ENCODE measurements at regions not wholly inside any gene's neighbourhood (a gene's known extent, or its start where the extent isn't known, plus 50 kb on each side); places are given as distances from the start of the nearest gene placed in this dataset.
"Not testable (repeated sequence)": the region's sequence is repeated elsewhere in the genome, so short reads cannot be mapped to it uniquely, and the experiment has no call there.

DNA sequence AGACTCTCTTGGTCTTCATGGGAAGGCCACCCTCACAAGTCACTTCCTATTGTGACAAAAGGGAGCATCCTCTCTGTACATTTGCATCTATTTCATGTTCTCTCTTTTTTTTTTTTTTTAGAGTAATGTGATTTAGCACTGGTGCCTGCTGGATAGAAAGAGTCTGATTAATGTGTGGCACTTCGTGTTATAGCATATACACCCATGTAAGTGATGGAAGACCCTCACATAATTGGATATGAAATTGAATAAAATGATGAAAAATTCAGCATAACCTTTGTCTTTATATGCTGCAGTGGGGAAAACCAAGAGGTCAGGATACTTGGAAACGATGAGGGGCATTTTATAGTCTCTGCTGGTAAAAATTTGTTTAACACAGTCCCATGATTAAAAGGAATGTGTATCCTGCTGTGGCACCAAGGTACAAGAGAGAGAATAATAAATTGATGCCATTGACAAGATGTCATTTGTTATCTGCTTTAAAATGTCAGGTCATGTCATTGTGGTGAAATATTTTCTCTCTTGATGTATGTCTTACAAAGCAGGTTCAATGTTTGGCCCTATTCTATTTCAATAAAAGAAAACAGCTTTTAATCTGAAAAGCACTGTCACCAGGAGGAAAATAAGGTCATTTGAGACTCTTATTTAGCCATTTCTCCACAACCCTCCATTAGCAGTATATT, 1115.4 kb downstream of the STPG2 start:
- no peaks in the 10 kb centered on the region for H3K36me3 ChIP-seq (ENCODE audit: control insufficient read depth in 2 of 2, extremely low read depth in 1 of 2, insufficient read depth in 2 of 2, low read length in 2 of 2)
- DNase-seq (ENCODE audit: low read depth, low spot score), result no peak
- no peak overlapping the region for H3K9ac ChIP-seq (ENCODE audit: control insufficient read depth, extremely low read depth, insufficient read depth, low read length)
- dilution Hi-C loops (cut with MboI; ENCODE audit: extremely low pct_ligation_motif_present, low sequenced_read_pairs), result no loop called here
- no peaks in the 10 kb centered on the region for H3K27me3 ChIP-seq (ENCODE audit: control insufficient read depth, extremely low read depth, insufficient read depth, low read length)
- no peak for FAIRE-seq
- H2AFZ ChIP-seq (ENCODE audit: control insufficient read depth, low read length), result no peak overlapping the region
- no peaks in the 10 kb centered on the region for H3K9me1 ChIP-seq (ENCODE audit: control insufficient read depth, extremely low read depth, insufficient read depth, low read length)
- no peak for TF ChIP-seq EZH2 (IDR thresholded peaks at IDR 0.05; ENCODE audit: low read length)
- TF ChIP-seq, protein P1, sequence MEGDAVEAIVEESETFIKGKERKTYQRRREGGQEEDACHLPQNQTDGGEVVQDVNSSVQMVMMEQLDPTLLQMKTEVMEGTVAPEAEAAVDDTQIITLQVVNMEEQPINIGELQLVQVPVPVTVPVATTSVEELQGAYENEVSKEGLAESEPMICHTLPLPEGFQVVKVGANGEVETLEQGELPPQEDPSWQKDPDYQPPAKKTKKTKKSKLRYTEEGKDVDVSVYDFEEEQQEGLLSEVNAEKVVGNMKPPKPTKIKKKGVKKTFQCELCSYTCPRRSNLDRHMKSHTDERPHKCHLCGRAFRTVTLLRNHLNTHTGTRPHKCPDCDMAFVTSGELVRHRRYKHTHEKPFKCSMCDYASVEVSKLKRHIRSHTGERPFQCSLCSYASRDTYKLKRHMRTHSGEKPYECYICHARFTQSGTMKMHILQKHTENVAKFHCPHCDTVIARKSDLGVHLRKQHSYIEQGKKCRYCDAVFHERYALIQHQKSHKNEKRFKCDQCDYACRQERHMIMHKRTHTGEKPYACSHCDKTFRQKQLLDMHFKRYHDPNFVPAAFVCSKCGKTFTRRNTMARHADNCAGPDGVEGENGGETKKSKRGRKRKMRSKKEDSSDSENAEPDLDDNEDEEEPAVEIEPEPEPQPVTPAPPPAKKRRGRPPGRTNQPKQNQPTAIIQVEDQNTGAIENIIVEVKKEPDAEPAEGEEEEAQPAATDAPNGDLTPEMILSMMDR (optimal IDR thresholded peaks at IDR 0.05 in 1 of 3, IDR thresholded peaks at IDR 0.05 in 1 of 3, conservative IDR thresholded peaks at IDR 0.05 in 1 of 3; ENCODE audit: extremely low read depth in 1 of 3, insufficient read depth in 2 of 3, low read length in 3 of 3), result no peak
- H4K20me1 ChIP-seq (ENCODE audit: control insufficient read depth, extremely low read depth, insufficient read depth, low read length), result no peaks in the 10 kb centered on the region
- H3K4me1 ChIP-seq (ENCODE audit: control insufficient read depth, extremely low read depth, insufficient read depth, low read length), result no peaks in the 10 kb centered on the region
- H3K27ac ChIP-seq (ENCODE audit: control insufficient read depth, insufficient read depth, low read length), result no peak overlapping the region
- H3K4me2 ChIP-seq (ENCODE audit: control insufficient read depth, extremely low read depth, insufficient read depth, low read depth, low read length), result no peak overlapping the region
- H3K9me3 ChIP-seq (ENCODE audit: control insufficient read depth, low read depth, low read length), result no peaks in the 10 kb centered on the region
- H3K79me2 ChIP-seq (ENCODE audit: control insufficient read depth, insufficient read depth, low read length), result no peaks in the 10 kb centered on the region
- H3K4me3 ChIP-seq (ENCODE audit: control insufficient read depth in 2 of 3, extremely low read depth in 1 of 3, insufficient read depth in 2 of 3, low read depth in 1 of 3, low read length in 3 of 3), result no peak overlapping the region

DNA sequence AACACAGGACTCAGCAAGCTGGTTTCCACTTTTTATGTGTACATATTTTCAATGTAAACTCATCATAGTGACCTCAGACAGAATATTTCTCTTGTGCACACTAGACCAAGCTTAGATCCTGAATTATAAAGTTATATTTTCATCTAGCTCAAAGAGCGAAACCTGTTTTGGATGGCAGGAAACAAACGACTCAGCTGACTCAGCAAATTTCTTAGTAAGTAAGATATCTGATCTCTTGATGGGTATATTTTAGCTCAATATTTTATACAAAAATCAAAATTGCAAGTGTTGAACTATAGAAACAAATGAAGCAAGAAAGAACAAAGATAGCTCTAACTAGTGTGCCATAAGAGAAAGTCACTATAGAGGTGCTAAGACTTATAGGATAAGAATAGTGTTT, 1114.5 kb downstream of the STPG2 start:
- FAIRE-seq, result no peak

DNA sequence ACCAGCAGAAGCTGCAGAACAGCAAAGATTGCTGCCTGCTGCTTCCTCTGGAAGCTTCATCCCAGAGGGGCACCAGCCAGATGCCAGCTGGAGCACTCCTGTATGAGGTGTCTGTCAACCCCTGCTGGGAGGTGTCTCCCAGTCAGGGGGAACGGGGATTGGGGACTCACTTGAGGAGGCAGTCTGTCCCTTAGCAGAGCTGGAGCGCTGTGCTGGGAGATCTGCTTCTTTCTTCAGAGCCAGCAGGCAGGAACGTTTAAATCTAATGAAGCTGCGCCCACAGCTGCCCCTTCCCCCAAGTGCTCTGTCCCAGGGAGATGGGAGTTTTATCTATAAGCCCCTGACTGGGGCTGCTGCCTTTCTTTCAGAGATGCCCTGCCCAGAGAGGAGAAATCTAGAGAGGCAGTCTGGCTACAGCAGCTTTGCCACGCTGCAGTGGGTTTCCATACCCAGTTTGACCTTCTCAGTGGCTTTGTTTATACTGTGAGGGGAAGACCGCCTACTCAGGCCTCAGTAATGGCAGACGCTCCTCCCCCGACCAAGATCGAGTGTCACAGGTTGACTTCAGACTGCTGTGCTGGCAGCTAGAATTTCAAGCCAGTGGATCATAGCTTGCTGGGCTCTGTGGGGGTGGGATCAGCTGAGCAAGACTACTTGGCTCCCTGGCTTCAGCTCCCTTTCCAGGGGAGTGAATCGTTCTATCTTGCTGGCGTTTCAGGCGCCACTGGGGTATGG, 1105.7 kb downstream of the STPG2 start:
- H3K4me3 ChIP-seq (ENCODE audit: control insufficient read depth in 2 of 3, extremely low read depth in 1 of 3, insufficient read depth in 2 of 3, low read depth in 1 of 3, low read length in 3 of 3); H3K79me2 ChIP-seq (ENCODE audit: control insufficient read depth, insufficient read depth, low read length); H3K36me3 ChIP-seq (ENCODE audit: control insufficient read depth in 2 of 2, extremely low read depth in 1 of 2, insufficient read depth in 2 of 2, low read length in 2 of 2); DNase-seq (ENCODE audit: low read depth, low spot score); H3K27ac ChIP-seq (ENCODE audit: control insufficient read depth, insufficient read depth, low read length); H2AFZ ChIP-seq (ENCODE audit: control insufficient read depth, low read length); H3K4me2 ChIP-seq (ENCODE audit: control insufficient read depth, extremely low read depth, insufficient read depth, low read depth, low read length); H3K4me1 ChIP-seq (ENCODE audit: control insufficient read depth, extremely low read depth, insufficient read depth, low read length); H3K9ac ChIP-seq (ENCODE audit: control insufficient read depth, extremely low read depth, insufficient read depth, low read length); dilution Hi-C loops (cut with MboI; ENCODE audit: extremely low pct_ligation_motif_present, low sequenced_read_pairs); H4K20me1 ChIP-seq (ENCODE audit: control insufficient read depth, extremely low read depth, insufficient read depth, low read length); H3K27me3 ChIP-seq (ENCODE audit: control insufficient read depth, extremely low read depth, insufficient read depth, low read length); H3K9me3 ChIP-seq (ENCODE audit: control insufficient read depth, low read depth, low read length); FAIRE-seq; H3K9me1 ChIP-seq (ENCODE audit: control insufficient read depth, extremely low read depth, insufficient read depth, low read length): not testable (repeated sequence)

More for the DNA sequence above, 1114.5 kb downstream of the STPG2 start:
- H3K9me1 ChIP-seq (ENCODE audit: control insufficient read depth, extremely low read depth, insufficient read depth, low read length), result no peaks in the 10 kb centered on the region
- no peaks in the 10 kb centered on the region for H4K20me1 ChIP-seq (ENCODE audit: control insufficient read depth, extremely low read depth, insufficient read depth, low read length)
- H3K4me3 ChIP-seq (ENCODE audit: control insufficient read depth in 2 of 3, extremely low read depth in 1 of 3, insufficient read depth in 2 of 3, low read depth in 1 of 3, low read length in 3 of 3), result no peak overlapping the region
- H2AFZ ChIP-seq (ENCODE audit: control insufficient read depth, low read length), result no peak overlapping the region
- H3K4me2 ChIP-seq (ENCODE audit: control insufficient read depth, extremely low read depth, insufficient read depth, low read depth, low read length), result no peak overlapping the region
- H3K27ac ChIP-seq (ENCODE audit: control insufficient read depth, insufficient read depth, low read length), result no peak overlapping the region
- H3K27me3 ChIP-seq (ENCODE audit: control insufficient read depth, extremely low read depth, insufficient read depth, low read length), result no peaks in the 10 kb centered on the region
- no peaks in the 10 kb centered on the region for H3K79me2 ChIP-seq (ENCODE audit: control insufficient read depth, insufficient read depth, low read length)
- TF ChIP-seq EZH2 (IDR thresholded peaks at IDR 0.05; ENCODE audit: low read length), result no peak
- TF ChIP-seq, protein P1 (optimal IDR thresholded peaks at IDR 0.05 in 1 of 3, IDR thresholded peaks at IDR 0.05 in 1 of 3, conservative IDR thresholded peaks at IDR 0.05 in 1 of 3; ENCODE audit: extremely low read depth in 1 of 3, insufficient read depth in 2 of 3, low read length in 3 of 3), result no peak
- dilution Hi-C loops (cut with MboI; ENCODE audit: extremely low pct_ligation_motif_present, low sequenced_read_pairs), result no loop called here
- DNase-seq (ENCODE audit: low read depth, low spot score), result no peak
- H3K4me1 ChIP-seq (ENCODE audit: control insufficient read depth, extremely low read depth, insufficient read depth, low read length), result no peaks in the 10 kb centered on the region
- no peaks in the 10 kb centered on the region for H3K36me3 ChIP-seq (ENCODE audit: control insufficient read depth in 2 of 2, extremely low read depth in 1 of 2, insufficient read depth in 2 of 2, low read length in 2 of 2)
- no peak overlapping the region for H3K9ac ChIP-seq (ENCODE audit: control insufficient read depth, extremely low read depth, insufficient read depth, low read length)
- H3K9me3 ChIP-seq (ENCODE audit: control insufficient read depth, low read depth, low read length), result no peaks in the 10 kb centered on the region

All from keratinocyte (primary cell).